Adipocyte (in vitro differentiated cells): ENCODE measurements at regions not wholly inside any gene's neighbourhood (a gene's known extent, or its start where the extent isn't known, plus 50 kb on each side); places are given as distances from the start of the nearest gene placed in this dataset.
A peak's percentile ranks its signal among the peaks of the same experiment; 100 is the strongest.

ENCODE experiments used
- DNase-seq: peaks from one replicate; pipeline ENCODE4 v3.0.0-alpha.2; 2015; ENCODE audit warnings: low read depth
- H3K27me3 ChIP-seq: replicated peaks from 2 replicates; pipeline ENCODE4 v1.7.0; 2013; ENCODE audit warnings: mild to moderate bottlenecking, low read length, moderate library complexity; ENCODE audit not compliant: control insufficient read depth, insufficient read depth
- H3K36me3 ChIP-seq: 2 replicates; pipeline ENCODE4 v1.7.0; 2013; ENCODE audit warnings: low read length, mild to moderate bottlenecking, moderate library complexity; ENCODE audit not compliant: control insufficient read depth, insufficient read depth, severe bottlenecking
- H3K4me1 ChIP-seq: 2 replicates; pipeline ENCODE4 v1.7.0; 2013; ENCODE audit warnings: mild to moderate bottlenecking, low read length, moderate library complexity; ENCODE audit not compliant: control insufficient read depth, insufficient read depth
- H3K4me3 ChIP-seq: 2 replicates; pipeline ENCODE4 v1.7.0; 2013; ENCODE audit warnings: mild to moderate bottlenecking, low read length, moderate library complexity
- H3K9ac ChIP-seq: 2 replicates; pipeline ENCODE4 v1.7.0; 2013; ENCODE audit warnings: mild to moderate bottlenecking, low read length, moderate library complexity
- H3K9me3 ChIP-seq: 2 replicates; pipeline ENCODE4 v1.7.0; 2013; ENCODE audit warnings: mild to moderate bottlenecking, low read length, moderate library complexity; ENCODE audit not compliant: control insufficient read depth

DNA sequence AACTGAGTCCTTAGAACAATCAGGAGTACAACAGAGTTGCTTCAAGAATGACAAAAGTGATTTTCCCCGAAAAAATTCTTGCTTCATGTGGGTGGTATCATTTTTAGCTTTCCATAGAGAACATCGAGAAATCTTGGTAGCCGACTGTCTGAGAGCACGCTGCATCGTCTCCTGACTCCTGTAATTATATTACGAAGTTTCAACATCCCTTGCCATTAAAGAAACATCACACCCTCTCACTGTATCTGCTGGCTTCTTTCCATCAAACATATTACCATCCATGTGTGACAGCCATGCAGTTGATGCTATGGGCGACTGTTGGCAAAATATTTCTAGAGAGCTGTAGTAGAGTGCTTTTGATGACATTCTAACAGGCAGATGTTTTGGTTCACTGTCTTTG is 311.2 kb downstream of the CMPK2 start:
- Histone ChIP-seq H3K4me3 (no peak overlapping the region), H3K9me3 (peaks cover 11% of the 10 kb centered on the region), H3K36me3 (no peaks in the 10 kb centered on the region), H3K4me1 (no peaks in the 10 kb centered on the region), H3K27me3 (no peaks in the 10 kb centered on the region), H3K9ac (no peak overlapping the region)
- no peak for DNase-seq

DNA sequence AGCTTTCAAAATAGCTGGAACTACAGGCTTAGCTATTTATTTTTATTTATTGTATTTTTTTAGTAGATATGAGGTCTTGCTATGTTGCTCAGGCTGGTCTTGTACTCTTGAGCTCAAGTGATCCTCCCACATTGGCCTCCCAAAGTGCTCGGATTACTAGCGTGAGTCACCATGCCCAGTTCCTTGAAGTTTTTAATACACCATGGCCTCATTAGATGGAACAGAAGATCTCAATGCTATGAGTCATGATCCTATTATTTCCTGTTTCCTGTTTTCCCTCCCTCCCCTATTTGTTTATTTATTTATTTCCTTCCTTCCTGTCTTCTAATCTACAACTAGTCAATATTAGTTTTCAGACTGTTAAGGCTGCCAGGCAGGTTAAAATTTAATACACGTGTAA is 309.0 kb downstream of the CMPK2 start:
- Histone ChIP-seq H3K4me3 (no peak overlapping the region), H3K9me3 (no peaks in the 10 kb centered on the region), H3K36me3 (no peaks in the 10 kb centered on the region), H3K9ac (no peak overlapping the region), H3K27me3 (no peaks in the 10 kb centered on the region), H3K4me1 (no peaks in the 10 kb centered on the region)
- DNase-seq: peak; percentile 61

DNA sequence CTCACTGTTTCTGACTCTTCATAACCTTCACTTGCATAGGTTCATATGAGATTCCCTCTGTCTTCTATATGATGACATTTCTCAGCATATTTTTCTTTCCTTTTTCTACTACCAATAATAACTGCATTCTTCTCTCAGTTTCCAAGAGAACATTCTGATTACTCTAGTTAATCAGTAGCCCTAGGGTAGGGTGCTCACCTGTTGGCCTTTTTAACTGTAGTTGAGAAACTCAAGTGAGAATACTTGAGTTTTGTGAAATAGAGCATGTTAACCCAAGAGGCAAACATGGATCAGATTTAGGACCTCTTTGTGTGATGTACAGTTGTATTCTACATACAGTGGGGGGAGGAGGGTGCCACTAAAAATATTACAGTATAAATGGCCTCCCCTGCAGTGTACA is 308.0 kb downstream of the CMPK2 start:
- Histone ChIP-seq H3K4me1 (no peaks in the 10 kb centered on the region), H3K36me3 (no peaks in the 10 kb centered on the region), H3K9ac (no peak overlapping the region), H3K27me3 (no peaks in the 10 kb centered on the region), H3K4me3 (no peak overlapping the region), H3K9me3 (no peaks in the 10 kb centered on the region)
- no peak for DNase-seq

DNA sequence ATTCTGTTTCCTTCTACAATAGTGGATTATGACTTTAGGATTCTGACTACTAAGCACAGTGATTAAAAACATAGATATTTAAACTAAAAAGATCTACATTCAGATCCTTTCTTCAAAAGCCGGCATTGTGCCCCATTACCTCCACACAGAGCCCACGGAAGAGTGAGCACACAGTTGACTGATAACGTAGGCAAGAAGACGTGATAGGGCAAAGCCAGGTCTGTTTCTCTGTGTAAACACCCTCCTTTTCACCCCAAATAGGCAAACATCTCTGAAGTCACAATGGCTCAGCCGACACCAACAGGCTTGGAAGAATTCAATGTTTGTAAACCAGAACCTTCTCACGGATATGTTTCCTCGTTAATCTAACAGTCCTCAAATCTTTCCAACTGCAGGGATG is 302.9 kb downstream of the CMPK2 start:
- Histone ChIP-seq H3K4me3 (no peak overlapping the region), H3K9me3 (no peaks in the 10 kb centered on the region), H3K27me3 (no peaks in the 10 kb centered on the region), H3K9ac (no peak overlapping the region), H3K36me3 (no peaks in the 10 kb centered on the region), H3K4me1 (no peaks in the 10 kb centered on the region)
- no peak for DNase-seq

DNA sequence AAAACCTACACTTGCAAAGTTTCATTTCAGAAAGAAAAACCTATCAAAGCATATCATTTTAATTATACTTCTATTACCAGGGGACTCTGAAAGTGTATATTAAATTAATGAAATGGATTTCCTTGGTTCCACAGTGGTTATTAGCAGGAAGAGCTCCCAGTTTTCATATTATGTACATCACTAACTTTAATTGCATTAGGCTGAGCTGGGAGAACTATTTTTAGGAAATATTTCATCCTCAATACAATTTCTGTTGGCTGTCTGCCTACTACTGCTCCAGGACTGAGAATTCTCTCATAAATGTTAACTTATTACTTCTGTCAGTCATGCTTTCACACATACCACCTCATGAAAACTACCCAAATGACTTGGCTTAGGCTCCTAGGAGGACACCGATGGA is 301.4 kb downstream of the CMPK2 start:
- Histone ChIP-seq H3K4me1 (no peaks in the 10 kb centered on the region), H3K36me3 (no peaks in the 10 kb centered on the region), H3K9ac (no peak overlapping the region), H3K4me3 (no peak overlapping the region), H3K9me3 (no peaks in the 10 kb centered on the region), H3K27me3 (no peaks in the 10 kb centered on the region)
- peak; percentile 29 for DNase-seq

DNA sequence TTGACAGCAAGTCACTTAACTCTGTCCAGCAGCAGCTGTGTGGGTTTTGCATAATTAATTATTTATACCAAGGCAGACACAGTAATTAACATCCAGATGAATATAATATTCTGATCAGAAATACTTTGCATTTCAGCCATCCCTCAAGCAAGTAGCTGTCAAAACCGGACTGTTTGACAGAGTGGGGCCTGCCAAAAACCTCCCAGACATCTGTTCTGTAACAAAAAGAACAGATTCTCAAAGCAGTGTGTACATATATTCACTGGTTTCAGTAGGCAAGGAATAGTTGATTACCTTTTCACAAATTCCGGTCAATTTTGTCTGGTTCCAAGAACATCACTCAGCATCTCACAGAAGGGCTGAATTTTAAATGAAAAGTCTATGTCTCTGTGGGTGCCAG is 291.6 kb downstream of the CMPK2 start:
- H3K36me3 ChIP-seq: no peaks in the 10 kb centered on the region
- DNase-seq: no peak
- H3K9me3 ChIP-seq: peaks cover 4% of the 10 kb centered on the region
- no peaks in the 10 kb centered on the region for H3K4me1 ChIP-seq
- H3K27me3 ChIP-seq: no peaks in the 10 kb centered on the region
- no peak overlapping the region for H3K9ac ChIP-seq
- no peak overlapping the region for H3K4me3 ChIP-seq

DNA sequence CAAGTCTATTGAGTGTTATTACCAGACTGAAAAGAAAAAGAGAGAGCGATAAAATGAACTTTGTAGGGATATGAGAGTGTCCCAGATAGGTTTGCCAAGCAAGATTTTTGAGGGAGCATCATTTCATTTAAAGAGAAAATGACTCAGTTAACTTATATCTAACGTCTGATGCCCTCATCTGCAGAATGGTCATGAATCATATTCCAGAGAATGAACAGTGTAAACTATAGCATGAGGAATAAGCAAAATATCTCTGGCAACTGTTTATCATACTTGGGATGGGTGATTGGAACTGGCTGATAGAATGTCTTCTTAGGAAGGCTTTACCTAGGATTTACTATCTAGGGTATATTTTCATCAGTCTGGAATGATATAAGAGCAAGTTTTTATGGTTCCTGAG is 289.4 kb downstream of the CMPK2 start:
- Histone ChIP-seq H3K36me3 (no peaks in the 10 kb centered on the region), H3K9ac (no peak overlapping the region)
- peak; percentile 56 for DNase-seq

DNA sequence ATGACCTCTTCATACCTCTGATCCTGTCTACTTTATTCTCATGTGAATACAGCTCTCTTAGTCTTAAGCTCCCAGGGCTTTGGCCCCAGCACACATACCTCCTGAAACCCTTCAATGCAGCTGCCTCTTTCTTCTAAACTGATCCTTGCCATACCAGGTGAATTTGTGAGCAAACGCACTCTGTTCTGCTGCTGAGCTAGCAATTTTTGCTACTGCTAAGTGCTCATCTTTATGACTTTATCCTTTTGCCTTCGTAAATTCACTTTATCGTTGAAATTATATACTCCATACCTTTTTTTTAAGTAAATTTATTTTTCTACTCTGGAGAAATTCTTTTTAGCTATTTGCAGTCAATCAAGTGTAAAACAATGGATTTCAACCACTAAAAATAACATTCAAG is 287.7 kb downstream of the CMPK2 start:
- Histone ChIP-seq H3K9me3 (no peaks in the 10 kb centered on the region), H3K27me3 (no peaks in the 10 kb centered on the region), H3K36me3 (no peaks in the 10 kb centered on the region), H3K4me3 (no peak overlapping the region), H3K9ac (no peak overlapping the region), H3K4me1 (no peaks in the 10 kb centered on the region)
- DNase-seq: no peak

More for the DNA sequence above, 289.4 kb downstream of the CMPK2 start:
- Histone ChIP-seq H3K27me3 (no peaks in the 10 kb centered on the region), H3K4me3 (no peak overlapping the region), H3K4me1 (no peaks in the 10 kb centered on the region), H3K9me3 (no peaks in the 10 kb centered on the region)

DNA sequence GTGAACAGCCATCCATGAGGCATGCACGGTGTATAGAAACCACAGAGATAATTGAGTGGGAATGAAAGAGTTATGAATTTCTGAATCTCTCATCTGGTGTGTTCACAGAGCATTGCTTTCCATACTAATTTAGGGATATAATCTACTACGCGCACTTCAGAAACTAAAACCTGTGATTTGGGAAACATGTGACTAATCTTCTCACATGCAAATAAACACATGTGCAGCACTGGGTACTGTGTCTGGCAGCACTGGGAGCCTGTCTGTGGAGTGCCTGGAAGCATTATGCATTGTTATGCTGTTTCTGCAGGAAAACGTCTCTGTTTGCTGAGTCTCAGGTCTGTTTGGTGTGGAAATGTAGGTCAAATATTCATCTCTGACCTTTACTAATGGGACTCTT is 287.3 kb downstream of the CMPK2 start:
- H3K4me1 ChIP-seq: no peaks in the 10 kb centered on the region
- no peaks in the 10 kb centered on the region for H3K9me3 ChIP-seq
- no peak overlapping the region for H3K9ac ChIP-seq
- no peaks in the 10 kb centered on the region for H3K27me3 ChIP-seq
- DNase-seq: no peak
- H3K36me3 ChIP-seq: no peaks in the 10 kb centered on the region
- H3K4me3 ChIP-seq: no peak overlapping the region

DNA sequence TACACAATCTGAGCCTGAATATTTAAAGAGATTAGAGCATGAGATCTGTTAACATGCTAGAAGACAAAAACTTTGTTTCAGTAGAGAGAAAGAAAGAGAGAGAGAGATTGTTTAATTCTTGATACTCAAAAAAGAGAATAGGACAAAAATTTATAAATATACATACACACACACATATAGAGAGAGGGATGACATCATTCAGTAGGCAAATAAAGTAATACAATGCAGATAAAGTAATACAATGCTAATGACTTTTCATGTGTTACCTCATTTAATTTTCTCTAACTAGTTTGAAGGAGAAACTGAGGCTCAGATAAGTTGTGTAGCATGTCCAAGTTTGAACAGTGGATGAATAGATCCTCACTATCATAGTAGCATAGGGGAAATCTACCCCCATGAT is 286.4 kb downstream of the CMPK2 start:
- Histone ChIP-seq H3K9me3 (no peaks in the 10 kb centered on the region), H3K4me3 (no peak overlapping the region), H3K27me3 (no peaks in the 10 kb centered on the region), H3K9ac (no peak overlapping the region), H3K36me3 (no peaks in the 10 kb centered on the region), H3K4me1 (no peaks in the 10 kb centered on the region)
- DNase-seq: no peak

DNA sequence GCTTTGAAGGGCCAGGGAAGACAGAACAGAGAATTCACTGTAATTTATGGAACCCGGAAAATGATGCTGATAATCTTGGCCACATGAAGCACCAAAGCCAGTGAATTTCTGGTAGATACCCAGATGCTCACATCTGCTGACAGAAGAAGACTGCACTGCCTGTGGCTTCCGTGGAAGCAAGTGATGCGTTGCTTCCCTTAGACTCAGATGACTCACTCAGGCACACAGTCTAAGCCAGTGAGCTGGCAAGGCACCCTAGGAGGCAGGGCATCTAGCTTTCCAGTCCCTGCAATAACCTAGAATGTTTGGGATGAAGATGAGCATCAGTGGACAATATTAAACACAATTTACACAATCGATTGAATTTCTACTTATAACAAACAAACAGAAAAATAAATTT is 284.7 kb downstream of the CMPK2 start:
- DNase-seq: peak; percentile 76
- Histone ChIP-seq H3K27me3 (no peaks in the 10 kb centered on the region), H3K9ac (no peak overlapping the region), H3K36me3 (no peaks in the 10 kb centered on the region), H3K4me3 (no peak overlapping the region), H3K9me3 (no peaks in the 10 kb centered on the region), H3K4me1 (no peaks in the 10 kb centered on the region)

DNA sequence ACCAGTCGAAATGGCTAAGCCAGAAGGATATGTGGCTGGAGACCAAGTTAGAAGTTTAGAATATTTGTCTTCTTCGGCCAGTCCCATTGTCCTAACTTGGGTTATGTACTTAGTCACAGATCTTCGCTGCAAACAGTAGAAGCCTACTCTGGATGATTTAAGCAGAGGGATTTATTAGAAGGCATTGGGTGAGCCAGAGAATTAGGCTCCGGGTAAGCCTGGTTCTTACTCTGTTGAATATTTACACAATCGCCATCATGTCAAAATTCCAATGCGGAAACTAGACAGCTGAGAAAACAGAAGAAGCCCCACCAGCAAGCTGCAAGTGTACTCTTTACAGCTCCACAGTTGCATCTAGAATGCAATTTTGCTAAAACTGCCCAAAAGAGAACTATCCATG is 276.6 kb downstream of the CMPK2 start:
- Histone ChIP-seq H3K9me3 (peaks cover 6% of the 10 kb centered on the region), H3K4me3 (no peak overlapping the region), H3K36me3 (no peaks in the 10 kb centered on the region), H3K4me1 (no peaks in the 10 kb centered on the region), H3K27me3 (no peaks in the 10 kb centered on the region), H3K9ac (no peak overlapping the region)
- DNase-seq: no peak
